Ureter (tissue), 1 donor: ENCODE measurements at regions not wholly inside any gene's neighbourhood (a gene's known extent, or its start where the extent isn't known, plus 50 kb on each side); places are given as distances from the start of the nearest gene placed in this dataset.

Source experiments
- DNase-seq: peaks from one replicate; pipeline ENCODE4 v3.0.0-alpha.2; 2020; ENCODE audit warnings: low spot score
- donor health status: DM: yes; HTN: yes; CAD: no.

DNA sequence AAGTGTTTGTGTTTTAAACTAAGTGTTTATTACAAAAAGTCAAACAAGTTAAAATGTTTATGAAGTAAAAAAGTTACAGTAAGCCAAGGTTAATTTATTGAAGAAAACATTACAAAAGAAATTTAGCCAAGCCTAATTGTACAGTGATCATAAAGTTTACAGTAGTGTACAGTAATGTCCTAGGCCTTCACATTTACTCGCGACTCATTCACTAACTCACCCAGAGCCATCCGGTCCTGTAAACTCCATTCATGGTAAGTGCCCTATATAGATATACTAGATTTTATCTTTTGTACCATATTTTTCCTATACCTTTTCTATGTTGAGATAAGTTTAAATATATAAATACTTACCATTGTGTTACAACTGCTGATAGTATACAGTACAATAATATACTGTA is 481.8 kb upstream of the TENM4 start:
- DNase-seq = no peak

DNA sequence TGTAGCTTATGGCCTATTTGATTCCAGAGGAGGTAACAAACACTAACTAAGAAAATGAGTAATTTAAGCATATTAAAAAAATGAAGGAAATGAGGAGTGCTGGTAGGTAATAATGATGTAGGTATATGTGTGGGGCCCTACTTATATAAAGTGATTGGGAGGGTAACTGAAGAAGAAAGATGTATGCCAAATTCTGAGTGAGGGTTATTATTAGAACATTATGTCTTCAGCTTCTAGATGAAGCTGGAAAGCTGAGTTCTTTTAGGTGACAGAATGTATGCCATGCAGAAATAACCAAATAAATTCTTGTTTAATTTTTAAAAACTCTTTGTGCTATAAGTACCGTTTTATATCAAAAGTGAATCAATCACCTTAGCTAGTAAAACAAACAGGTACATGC is 479.6 kb upstream of the TENM4 start:
- DNase-seq = no peak

DNA sequence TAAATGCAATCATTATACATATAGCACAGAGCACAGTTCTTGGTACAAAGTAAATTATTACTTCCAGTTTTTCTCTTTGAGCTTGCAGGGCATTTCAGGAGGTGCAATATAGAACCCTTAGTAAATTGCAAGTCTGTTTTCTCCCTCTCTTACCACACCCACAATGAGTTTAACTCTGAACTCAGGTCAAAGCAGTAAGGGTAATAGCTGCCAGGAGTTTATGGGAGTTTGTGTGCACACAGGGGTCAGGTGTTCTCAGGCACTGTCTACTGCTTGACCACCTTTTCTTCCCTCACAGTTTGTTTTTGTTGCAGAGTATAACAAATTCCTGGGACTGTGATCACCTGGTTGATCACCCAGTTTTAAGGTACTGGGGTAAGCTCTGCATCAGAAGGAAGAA is 478.5 kb upstream of the TENM4 start:
- DNase-seq = no peak

DNA sequence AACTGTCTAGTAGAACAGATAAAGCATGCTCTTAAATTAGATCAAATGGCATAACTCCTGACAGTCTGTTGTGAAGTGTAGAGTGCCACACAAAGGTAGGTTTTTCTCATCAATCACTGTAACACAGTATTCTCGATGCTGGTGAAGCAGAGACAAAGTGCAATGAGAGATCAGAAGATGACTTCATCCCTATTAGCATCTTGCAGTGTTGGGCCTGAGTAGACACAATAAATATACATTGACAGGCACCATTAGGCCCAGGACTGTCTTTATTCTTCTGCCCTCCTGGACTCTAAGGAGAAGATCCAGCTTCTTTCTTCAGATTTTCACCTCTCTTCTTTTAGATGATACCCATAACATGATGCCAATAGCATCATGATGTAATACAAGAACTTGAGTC is 478.0 kb upstream of the TENM4 start:
- no peak for DNase-seq

DNA sequence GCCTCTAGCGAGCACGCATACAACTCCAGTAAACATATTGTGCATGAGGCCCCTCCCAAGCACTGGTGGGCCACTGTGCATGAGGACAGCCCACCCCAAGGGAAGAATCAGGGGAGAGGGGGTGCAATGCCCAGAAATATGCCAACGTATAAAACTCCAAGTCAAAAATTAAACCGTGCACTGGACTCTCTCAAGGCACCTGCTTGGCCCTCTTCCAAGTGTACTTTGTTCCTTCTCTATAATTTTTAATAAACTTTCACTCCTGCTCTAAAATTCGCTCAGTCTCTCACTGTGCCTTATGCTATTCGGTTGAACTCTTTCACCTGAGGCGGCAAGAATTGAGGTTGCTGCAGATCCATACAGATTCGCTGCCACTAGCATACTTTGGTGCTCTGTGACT is 465.3 kb upstream of the TENM4 start:
- DNase-seq = no peak

DNA sequence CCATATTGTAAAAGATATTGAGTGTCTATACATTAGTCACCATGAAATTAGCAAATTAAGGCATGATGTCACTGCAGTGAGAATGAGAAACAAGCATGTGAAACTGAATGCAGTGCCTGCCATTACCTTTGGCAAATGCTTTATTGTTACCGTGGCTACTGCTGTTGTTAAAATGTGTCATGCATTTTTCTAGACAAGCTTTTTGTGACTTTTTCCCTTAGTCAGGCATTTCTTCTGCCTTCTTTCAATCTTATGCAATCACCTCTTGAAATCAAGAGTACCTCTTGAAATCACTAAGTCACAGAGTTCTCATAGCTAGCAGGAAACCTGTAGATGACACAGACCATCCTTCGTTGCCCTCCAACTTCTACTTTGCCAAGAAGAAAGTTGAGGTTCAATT is 461.7 kb upstream of the TENM4 start:
- DNase-seq = no peak

DNA sequence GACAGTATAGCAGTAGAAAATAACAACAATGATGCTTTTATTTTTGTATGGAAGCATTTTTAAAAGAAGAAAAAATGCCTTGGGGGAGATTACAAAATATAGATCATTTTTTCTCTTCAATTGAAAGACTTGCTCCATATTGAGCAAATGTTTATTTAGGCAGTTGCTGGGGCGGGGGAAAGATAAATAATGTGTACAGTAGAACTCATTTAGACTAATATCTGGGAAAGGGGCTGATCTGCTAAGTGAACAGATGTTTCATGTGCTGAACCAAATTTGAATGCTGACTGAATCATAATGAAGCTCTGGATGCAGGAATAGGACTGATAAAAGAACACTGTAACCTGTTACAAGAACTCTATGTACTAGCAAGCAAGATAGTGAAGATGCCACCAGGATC is 457.1 kb upstream of the TENM4 start:
- DNase-seq = no peak

DNA sequence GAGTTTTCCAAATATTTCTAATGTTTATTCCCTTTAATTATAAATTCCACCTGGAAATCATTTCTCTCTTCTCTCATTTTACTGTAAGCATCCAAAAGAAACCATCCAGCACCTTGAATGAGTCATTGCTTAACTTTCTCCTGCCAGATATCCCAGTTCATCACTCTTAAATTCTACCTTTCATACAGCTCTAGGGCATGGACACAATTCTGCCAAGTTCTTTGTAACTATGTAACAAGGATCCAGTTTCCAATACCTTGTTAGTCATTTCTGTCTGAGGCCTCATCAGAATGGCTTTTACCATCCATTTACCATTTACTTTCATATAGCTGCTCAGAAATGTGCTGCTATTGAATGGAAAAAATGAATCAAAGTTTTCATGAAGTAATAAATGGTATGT is 455.4 kb upstream of the TENM4 start:
- no peak for DNase-seq

DNA sequence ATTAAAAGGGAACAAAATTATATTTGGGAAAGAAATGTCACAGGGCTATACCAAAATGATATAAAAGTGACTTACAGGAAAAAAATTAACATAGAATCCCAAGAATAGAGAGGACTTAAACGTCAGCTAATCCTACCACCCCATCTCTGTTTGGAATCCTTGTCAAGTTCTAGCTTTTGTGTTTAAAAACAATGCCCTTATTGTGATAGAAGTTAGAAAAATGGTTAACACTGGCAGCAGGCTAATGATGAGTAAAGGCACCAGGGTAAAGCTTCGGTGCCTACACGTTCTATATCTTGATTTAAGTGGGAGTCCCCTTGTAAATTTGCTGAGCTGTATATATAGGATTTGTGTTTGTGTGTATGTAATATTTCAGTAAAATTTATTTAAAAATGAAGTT is 453.3 kb upstream of the TENM4 start:
- DNase-seq = no peak

DNA sequence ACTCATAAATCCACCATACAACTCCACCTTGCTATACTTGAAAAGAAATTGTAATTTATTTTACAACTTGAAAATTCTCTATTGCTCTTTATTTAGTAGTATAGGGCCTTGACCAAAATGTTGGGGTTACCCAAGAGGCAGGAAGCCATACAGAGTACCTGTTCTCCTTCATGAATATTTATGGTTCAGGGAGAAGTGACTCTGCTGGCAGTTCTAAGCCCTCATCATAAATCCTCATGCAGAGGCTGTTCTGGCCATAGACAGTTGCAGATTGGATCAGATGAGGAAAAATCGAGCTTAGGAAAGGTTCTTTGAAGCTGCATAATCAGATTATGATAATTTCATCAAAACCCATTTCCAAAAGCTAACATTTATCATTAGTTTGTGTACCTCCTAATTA is 449.4 kb upstream of the TENM4 start:
- DNase-seq = no peak

DNA sequence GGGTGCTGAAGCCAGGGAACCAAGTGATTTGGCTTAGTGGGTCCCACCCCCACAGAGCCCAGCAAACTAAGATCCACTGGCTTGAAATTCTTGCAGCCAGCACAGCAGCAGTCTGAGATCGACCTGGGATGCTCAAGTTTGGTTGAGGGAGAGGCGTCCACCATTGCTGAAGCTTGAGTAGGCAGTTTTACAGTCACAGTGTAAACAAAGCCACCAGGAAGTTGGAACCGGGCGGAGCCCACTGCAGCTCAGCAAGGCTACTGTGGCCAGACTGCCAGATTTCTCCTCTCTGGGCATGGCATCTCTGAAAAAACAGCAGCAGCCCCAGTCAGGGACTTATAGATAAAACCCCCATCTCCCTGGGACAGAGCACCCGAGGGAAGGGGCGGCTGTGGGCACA is 424.1 kb upstream of the TENM4 start:
- no peak for DNase-seq

DNA sequence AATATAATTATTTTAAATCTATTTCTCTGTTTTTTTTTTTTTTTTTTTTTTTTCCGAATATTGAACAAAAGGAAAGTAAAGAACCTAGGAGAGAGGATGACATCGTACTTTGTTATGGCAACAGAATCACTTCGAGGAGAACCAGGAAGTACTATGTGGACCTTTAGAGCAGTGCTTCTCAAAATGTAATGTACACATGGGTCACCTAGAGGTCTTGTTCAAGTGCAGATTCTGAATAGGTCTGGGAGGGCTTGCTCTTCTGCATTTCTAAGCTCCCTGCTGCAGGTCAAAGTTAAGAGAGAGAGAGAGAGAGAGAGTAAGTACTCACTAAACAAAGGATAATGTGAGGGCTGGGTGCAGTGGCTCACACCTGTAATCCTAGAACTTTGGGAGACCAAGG is 419.5 kb upstream of the TENM4 start:
- no peak for DNase-seq

DNA sequence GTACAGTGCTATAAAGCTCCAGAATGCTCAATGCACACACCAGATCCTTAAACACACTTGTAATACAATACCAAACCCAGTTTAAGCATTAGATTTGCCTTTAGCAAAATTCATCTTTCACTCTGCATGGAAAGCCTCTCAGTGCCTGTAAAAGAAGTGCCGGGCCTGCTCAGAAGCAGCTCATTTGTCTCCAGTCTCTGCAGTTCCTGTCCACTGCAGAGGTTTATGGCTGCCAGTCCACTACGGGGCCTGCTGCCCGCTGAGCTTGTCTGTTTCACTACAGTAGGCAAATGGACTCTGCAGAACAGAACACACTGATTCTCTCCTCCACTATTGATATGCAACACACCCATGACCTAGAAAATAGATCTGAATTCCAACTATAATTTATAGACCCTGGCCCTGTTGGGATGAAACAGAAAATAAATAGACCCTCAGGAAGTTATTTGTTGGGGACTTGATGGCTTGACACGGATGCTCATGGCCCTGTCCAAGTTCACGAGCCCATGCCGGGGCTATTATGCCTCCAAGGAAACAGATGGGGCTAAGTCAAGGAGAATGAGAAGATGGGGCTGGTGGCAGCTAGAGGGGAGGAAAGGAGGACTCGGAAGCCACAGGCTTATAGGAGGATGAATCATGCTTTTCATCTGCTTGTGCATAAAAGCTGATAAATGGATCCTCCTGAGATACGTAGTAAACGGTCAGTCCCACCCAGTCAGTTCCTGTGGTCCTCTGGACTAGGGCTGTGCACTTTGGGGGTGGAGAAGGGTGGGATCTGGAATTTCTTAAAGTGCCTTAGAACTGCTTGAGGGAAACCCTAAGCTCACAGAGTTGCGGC is 416.8 kb upstream of the TENM4 start:
- DNase-seq = no peak

DNA sequence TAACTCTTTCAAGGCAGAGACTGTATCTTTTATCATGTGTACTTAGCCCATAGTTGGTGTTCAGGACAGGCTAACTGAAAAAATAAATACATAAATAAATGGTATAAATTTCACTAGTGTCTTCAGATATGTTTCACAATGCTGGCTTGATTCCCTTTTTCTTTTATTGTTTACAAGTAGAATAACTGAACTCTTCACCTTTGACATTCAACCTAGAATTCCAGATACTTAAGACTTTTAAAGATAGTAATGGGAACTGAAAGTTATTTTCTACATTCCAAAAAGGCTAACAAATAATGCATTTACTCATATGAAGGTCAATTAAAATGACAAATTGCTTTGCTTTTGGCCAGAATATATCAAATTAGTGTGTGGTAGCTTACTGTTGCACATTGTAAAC is 411.3 kb upstream of the TENM4 start:
- DNase-seq = no peak

DNA sequence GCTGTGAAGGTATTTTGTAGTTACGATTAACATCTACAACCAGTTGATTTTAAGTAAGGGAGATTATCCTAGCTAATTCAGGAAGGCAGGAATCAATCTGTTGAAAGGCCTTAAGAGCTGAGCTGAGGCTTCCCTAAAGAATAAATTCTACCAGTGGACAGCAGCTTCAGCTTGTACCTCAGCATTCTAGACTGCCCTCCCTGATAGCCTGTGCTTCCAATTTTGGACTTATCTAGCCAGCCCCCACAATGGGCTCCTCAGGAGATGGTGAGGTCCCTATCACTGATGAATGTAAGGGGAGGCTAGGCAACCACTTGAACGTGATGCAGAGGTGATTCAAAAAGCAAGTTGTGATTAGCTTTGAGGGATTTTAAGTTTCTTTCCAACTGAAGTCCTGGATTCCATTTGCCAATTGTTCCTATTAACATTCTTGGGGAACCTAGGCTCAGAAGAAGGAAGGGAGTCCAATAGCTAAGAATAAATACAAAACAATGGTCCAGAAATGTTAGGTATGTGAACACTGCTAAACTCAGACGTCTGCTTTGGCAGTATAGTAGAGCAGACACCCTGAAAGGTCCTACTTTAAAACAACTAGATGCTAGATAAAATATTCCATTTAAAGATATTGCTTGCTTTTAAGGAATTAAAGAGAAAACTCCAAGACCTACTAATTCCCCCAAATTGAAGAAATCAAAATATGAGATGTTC is 404.3 kb upstream of the TENM4 start:
- DNase-seq = no peak

DNA sequence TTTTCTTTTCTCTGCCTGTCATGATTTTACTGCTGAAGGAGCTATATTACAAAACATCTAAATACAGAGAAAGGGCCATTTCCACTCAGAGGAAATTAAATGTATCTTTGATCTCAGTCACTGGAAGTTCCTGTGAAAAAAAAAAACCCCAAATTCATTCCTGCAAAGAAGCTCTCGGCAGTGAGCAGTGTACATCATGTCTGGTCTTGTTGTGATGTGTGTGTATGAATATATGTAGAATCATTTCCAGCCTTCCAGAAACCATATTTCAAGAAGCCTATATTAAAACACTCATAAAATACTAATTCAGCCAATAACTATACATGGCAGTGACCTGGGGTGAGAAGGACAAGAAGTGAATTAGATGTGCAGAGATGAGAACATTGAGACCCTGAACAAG is 393.2 kb upstream of the TENM4 start:
- no peak for DNase-seq

DNA sequence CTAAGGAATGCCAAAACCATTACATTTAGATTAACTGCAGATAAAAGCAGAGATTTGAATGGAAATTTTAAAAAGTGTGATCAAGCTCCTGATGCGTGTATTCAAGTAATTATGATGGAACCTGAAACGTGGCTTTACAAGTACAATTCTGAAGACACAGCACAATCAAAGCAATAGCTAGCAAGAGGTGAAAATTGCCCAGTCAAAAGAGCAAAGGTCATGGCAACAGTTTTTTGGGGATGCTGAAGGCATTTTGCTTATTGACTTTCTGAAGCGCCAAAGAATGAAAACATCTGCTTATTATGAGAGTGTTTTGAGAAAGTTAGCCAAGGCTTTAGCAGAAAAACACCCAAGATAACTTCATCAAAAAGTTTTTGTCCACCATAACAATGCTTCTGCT is 389.6 kb upstream of the TENM4 start:
- no peak for DNase-seq

DNA sequence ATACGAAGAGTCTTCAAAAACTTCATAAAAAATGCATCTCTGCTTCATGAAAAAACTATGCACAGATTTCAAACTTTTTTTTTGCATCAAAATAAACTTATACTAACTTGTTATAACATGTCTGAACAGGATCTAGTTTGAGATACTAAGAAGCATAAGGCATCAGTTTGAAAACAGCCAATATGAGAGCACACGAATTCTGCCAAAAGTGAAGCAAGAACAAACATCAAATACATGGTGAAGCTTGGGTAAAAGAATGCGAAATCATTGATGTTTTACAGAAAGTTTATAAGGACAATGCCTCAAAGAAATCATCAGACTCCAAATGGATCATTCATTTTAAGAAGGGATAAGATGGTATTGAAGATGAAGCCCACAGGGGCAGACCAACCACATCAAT is 389.1 kb upstream of the TENM4 start:
- no peak for DNase-seq

DNA sequence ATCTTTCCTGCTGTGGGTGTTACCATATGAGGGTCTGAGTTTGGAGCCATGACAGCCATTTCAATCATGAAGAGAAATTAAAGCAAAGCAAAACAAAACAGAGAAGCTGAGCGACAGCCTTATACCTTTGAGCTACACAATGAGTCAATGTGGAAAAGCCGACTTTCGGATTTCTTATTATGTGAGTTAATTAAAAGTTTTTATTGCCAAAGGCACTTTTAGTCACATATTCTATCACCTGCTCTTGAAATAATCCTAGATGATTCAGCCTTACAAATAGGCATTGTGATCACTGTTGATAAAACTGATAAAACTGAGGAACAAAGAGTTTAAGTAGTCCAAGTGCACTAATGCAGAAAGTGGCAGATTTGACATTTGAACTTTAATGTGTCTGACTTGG is 381.9 kb upstream of the TENM4 start:
- no peak for DNase-seq

DNA sequence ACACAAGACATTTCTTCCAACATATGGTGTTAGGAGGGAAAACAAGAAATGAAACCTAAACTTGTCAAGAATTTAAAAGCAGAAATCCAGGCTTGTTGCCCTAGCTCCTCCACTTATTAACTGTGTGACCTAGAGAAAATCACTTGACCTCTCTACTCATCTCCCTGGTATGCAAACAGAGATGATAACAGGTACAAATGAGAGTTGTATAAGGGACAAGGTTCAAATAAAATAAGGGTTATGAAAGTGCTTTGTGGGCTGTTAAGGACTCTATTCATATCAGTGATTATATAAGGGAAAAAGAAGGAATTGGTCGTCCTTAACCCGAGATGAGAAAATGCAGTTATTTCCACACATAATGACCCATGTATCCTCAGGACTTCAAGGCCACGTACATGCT is 372.7 kb upstream of the TENM4 start:
- DNase-seq = no peak

DNA sequence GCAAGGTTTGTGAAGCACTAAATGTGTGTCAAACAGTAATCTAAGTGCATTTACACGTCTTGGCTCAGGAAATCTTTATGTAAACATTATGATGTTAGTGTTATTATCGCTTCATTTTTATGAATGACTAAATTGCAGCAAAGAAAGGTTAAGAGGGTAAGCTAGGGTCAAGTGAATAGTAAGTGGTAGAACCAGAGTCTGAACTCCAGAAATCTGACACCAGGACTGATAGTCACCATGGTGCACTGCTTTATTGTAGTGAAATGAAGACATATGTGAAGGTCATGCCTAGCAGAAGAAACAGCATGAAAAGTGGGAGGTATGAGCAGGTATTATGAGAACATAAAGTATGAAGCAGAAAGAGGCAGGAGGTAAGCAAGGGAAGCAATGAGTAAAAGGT is 368.7 kb upstream of the TENM4 start:
- DNase-seq = no peak

DNA sequence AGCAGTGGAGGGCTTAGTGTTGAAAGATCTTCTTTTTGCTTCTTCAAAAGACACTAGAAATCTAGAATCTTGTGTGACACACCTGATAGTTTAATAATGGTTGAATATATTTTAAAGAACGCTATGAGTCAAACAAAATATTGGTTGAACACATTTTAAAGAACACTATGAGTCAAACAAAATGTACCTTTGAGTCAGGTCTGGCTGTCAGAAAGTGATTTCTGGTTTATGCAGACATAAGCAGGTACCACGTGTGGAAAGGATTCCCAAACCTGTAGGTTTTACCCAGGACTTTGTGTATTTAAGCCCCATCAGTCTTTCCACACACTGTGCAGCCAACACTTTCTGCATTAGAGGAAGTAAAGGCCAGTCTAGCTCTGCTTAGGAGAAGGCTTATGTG is 366.7 kb upstream of the TENM4 start:
- DNase-seq = no peak

DNA sequence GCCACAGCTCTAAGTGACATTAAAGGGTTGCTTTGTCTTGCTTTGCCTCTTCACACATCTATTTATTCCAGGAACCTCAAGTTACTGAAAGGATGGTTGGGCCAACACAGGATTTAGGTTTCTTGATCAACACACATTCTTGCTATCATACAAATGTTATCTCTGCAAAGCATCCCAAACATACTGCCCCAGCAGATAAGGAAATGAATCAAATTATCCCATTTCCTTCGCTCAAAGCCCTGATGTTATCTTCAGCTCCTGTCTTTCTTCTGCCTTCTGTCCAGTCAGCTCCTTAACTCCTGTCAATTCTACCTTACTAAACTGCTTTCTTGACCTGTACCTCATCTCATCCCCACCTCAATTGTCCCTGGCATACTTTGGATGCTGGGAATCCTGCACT is 355.9 kb upstream of the TENM4 start:
- DNase-seq = no peak
